IMR-90 (cell line): ENCODE measurements at regions not wholly inside any gene's neighbourhood (a gene's known extent, or its start where the extent isn't known, plus 50 kb on each side); places are given as distances from the start of the nearest gene placed in this dataset.

Source experiments
- ATAC-seq: fragments of 200-7000 bp; cut with Tn5 transposase; 2 replicates; pipeline ENCODE4 v1.9.1; 2020; ENCODE audit warnings: low read depth, mild to moderate bottlenecking, moderate library complexity
- BruUV-seq: library from RNA; stranded (reverse); fragments of 400-500 nt; replicated peaks from 2 replicates; lab custom pipeline; 2021; lab: Mats Ljungman, UMichigan
- CTCF ChIA-PET: fragments of 300-600 bp; formaldehyde crosslinking; extraction: SDS; loops from one replicate; lab custom pipeline; 2021; ENCODE audit warnings: antibody characterized with exemption; lab: Yijun Ruan, JAX
- POLR2A ChIA-PET: fragments of 300-600 bp; sonication (Branson Sonifier 250); formaldehyde crosslinking; loops from one replicate; lab custom pipeline; 2022; ENCODE audit warnings: antibody characterized with exemption; ENCODE audit not compliant: unreplicated experiment; lab: Charles Lee
- DNase-seq: peaks from one replicate; pipeline ENCODE4 v3.0.0; 2013
- H2AFZ ChIP-seq: replicated peaks from 2 replicates; pipeline ENCODE3; 2013; ENCODE audit warnings: low read length, mild to moderate bottlenecking; ENCODE audit not compliant: poor library complexity
- H2AK5ac ChIP-seq: 2 replicates; pipeline ENCODE4 v1.6.1; 2013; ENCODE audit warnings: low read depth, low read length, inconsistent platforms
- H2AK9ac ChIP-seq: replicated peaks from 2 replicates; pipeline ENCODE3; 2013; ENCODE audit warnings: mild to moderate bottlenecking, low read depth, low read length, moderate library complexity; ENCODE audit not compliant: poor library complexity
- H2BK120ac ChIP-seq: 2 replicates; pipeline ENCODE4 v1.6.1; 2013; ENCODE audit warnings: low read depth, low read length, inconsistent platforms
- H2BK15ac ChIP-seq: 3 replicates; pipeline ENCODE4 v1.6.1; 2013; ENCODE audit warnings: low read depth, low read length, inconsistent platforms
- H2BK20ac ChIP-seq: 2 replicates; pipeline ENCODE4 v1.6.1; 2013; ENCODE audit warnings: low read depth, mild to moderate bottlenecking, inconsistent platforms, low read length, moderate library complexity
- H2BK5ac ChIP-seq: 2 replicates; pipeline ENCODE4 v1.6.1; 2013; ENCODE audit warnings: mild to moderate bottlenecking, low read depth, low read length, inconsistent platforms; ENCODE audit not compliant: poor library complexity, severe bottlenecking
- H3K14ac ChIP-seq: replicated peaks from 2 replicates; pipeline ENCODE4 v1.6.1; 2013; ENCODE audit warnings: low read depth, low read length, inconsistent platforms
- H3K18ac ChIP-seq: 2 replicates; pipeline ENCODE4 v1.6.1; 2013; ENCODE audit warnings: low read depth, low read length, control low read depth
- H3K23ac ChIP-seq: 2 replicates; pipeline ENCODE4 v1.6.1; 2013; ENCODE audit warnings: low read depth, low read length, inconsistent platforms
- H3K27ac ChIP-seq: 2 replicates; pipeline ENCODE4 v1.5.1; 2013; ENCODE audit warnings: mild to moderate bottlenecking, control low read depth, low read length; ENCODE audit not compliant: insufficient read depth
- H3K27me3 ChIP-seq: 2 replicates; pipeline ENCODE4 v1.6.1; 2013; ENCODE audit warnings: low read length; ENCODE audit not compliant: control insufficient read depth, insufficient read depth
- H3K36me3 ChIP-seq: 2 replicates; pipeline ENCODE4 v1.6.1; 2013; ENCODE audit warnings: low read length, mixed read lengths; ENCODE audit not compliant: control insufficient read depth, insufficient read depth
- H3K4ac ChIP-seq: 2 replicates; pipeline ENCODE4 v1.6.1; 2013; ENCODE audit warnings: low read depth, low read length, inconsistent platforms
- H3K4me1 ChIP-seq: 2 replicates; pipeline ENCODE4 v1.6.1; 2013; ENCODE audit warnings: low read length, mixed read lengths; ENCODE audit not compliant: control insufficient read depth, insufficient read depth
- H3K4me2 ChIP-seq: 2 replicates; pipeline ENCODE4 v1.6.1; 2013; ENCODE audit warnings: low read depth, mild to moderate bottlenecking, control low read depth, low read length, moderate library complexity
- H3K4me3 ChIP-seq: 2 replicates; pipeline ENCODE4 v1.5.1; 2013; ENCODE audit warnings: low read depth, mild to moderate bottlenecking, control low read depth, low read length, moderate library complexity; ENCODE audit not compliant: insufficient read depth
- H3K56ac ChIP-seq: 2 replicates; pipeline ENCODE4 v1.6.1; 2013; ENCODE audit warnings: low read length, inconsistent platforms; ENCODE audit not compliant: insufficient read depth; ENCODE audit errors: extremely low read depth
- H3K79me1 ChIP-seq, 2 experiments: 2 replicates each; pipeline ENCODE4 v1.6.1; 2013; ENCODE audit warnings: low read length in 2 of 2, inconsistent platforms in 1 of 2, low read depth in 1 of 2
- H3K9ac ChIP-seq: 2 replicates; pipeline ENCODE4 v1.6.1; 2013; ENCODE audit warnings: low read depth, low read length, control low read depth
- H3K9me1 ChIP-seq: 2 replicates; pipeline ENCODE4 v1.6.1; 2013; ENCODE audit warnings: low read length, inconsistent platforms; ENCODE audit not compliant: insufficient read depth
- H3K9me3 ChIP-seq: 2 replicates; pipeline ENCODE4 v1.6.1; 2013; ENCODE audit warnings: low read length; ENCODE audit not compliant: control insufficient read depth, insufficient read depth
- H4K20me1 ChIP-seq: 2 replicates; pipeline ENCODE4 v1.6.1; 2013; ENCODE audit warnings: low read length, inconsistent platforms; ENCODE audit not compliant: insufficient read depth
- H4K5ac ChIP-seq: 2 replicates; pipeline ENCODE4 v1.6.1; 2013; ENCODE audit warnings: mild to moderate bottlenecking, low read depth, low read length, control low read depth
- H4K8ac ChIP-seq, 2 experiments: 2 replicates each; pipeline ENCODE4 v1.6.1; 2013; ENCODE audit warnings: low read depth in 2 of 2, low read length in 2 of 2, control low read depth in 1 of 2, inconsistent platforms in 1 of 2
- H4K91ac ChIP-seq: 2 replicates; pipeline ENCODE4 v1.6.1; 2013; ENCODE audit warnings: low read depth, low read length, inconsistent platforms; ENCODE audit not compliant: insufficient read depth
- BHLHE40 ChIP-seq: fragments of 150-350 bp; IDR thresholded peaks from 2 replicates; pipeline ENCODE4 v1.6.1; 2016; ENCODE audit warnings: mild to moderate bottlenecking, low read depth, low read length
- CEBPB ChIP-seq: IDR thresholded peaks from 2 replicates; pipeline ENCODE4 v1.6.1; 2012; ENCODE audit warnings: low read depth, low read length, improper control_type of control experiment
- CHD1 ChIP-seq: IDR thresholded peaks from 2 replicates; pipeline ENCODE4 v1.6.1; 2012; ENCODE audit warnings: low read depth, low read length, improper control_type of control experiment
- FOS ChIP-seq: fragments of 150-350 bp; IDR thresholded peaks from 2 replicates; pipeline ENCODE4 v1.6.1; 2016; ENCODE audit warnings: low read depth, low read length
- MAFK ChIP-seq: IDR thresholded peaks from 2 replicates; pipeline ENCODE4 v1.6.1; 2012; ENCODE audit warnings: low read depth, low read length, improper control_type of control experiment
- MAZ ChIP-seq: IDR thresholded peaks from 2 replicates; pipeline ENCODE4 v1.6.1; 2012; ENCODE audit warnings: low read depth, mild to moderate bottlenecking, low read length, improper control_type of control experiment, moderate library complexity, borderline replicate concordance
- MXI1 ChIP-seq: IDR thresholded peaks from 2 replicates; pipeline ENCODE4 v1.6.1; 2012; ENCODE audit warnings: low read depth, mild to moderate bottlenecking, low read length, moderate library complexity, borderline replicate concordance
- NFE2L2 ChIP-seq: fragments of 150-350 bp; IDR thresholded peaks from 2 replicates; pipeline ENCODE4 v1.6.1; 2016; ENCODE audit warnings: low read depth, mild to moderate bottlenecking, low read length
- POLR2A ChIP-seq: IDR thresholded peaks from 2 replicates; pipeline ENCODE4 v1.6.1; 2012; ENCODE audit warnings: mild to moderate bottlenecking, low read depth, low read length
- RFX5 ChIP-seq: IDR thresholded peaks from 2 replicates; pipeline ENCODE4 v1.8.0; 2012; ENCODE audit warnings: low read depth, mild to moderate bottlenecking, low read length, moderate library complexity
- SMC3 ChIP-seq: fragments of 150-350 bp; IDR thresholded peaks from 2 replicates; pipeline ENCODE4 v1.6.1; 2016; ENCODE audit warnings: low read depth, mild to moderate bottlenecking, antibody characterized with exemption, low read length, moderate library complexity
- WGBS, 2 experiments: methylation state at CpG; one replicate each; pipeline versions ENCODE4 v1.1.5 to v1.1.7; 2013; ENCODE audit warnings: missing lambda C conversion rate in 2 of 2; ENCODE audit not compliant: insufficient read length in 1 of 2; ENCODE audit errors: extremely low coverage in 2 of 2; 5-methylcytosine and 5-hydroxymethylcytosine counted together
- dilution Hi-C: fragments of 300-500 bp; cut with HindIII; formaldehyde crosslinking; loops from one replicate; pipeline ENCODE4 v1.14.3; 2018; ENCODE audit warnings: low sequenced_read_pairs; ENCODE audit not compliant: unreplicated experiment
- in situ Hi-C: fragments of 300-500 bp; cut with MboI; formaldehyde crosslinking; loops from 3 replicates; pipeline ENCODE4 v1.14.3; 2019; ENCODE audit warnings: low sequenced_read_pairs, inconsistent platforms, mixed read lengths
- intact Hi-C: fragments of 100-400 bp; cut with micrococcal nuclease; formaldehyde crosslinking; loops from 2 replicates; pipeline ENCODE4 v1.10.0; 2022
- TF ChIP-seq, protein P1 (sequence below): fragments of 150-350 bp; IDR thresholded peaks from 2 replicates; pipeline ENCODE4 v1.6.1; 2016; ENCODE audit warnings: low read depth, mild to moderate bottlenecking, low read length, moderate library complexity, borderline replicate concordance
- TF ChIP-seq, protein P2 (sequence below): fragments of 150-350 bp; IDR thresholded peaks from 2 replicates; pipeline ENCODE4 v1.6.1; 2017; ENCODE audit warnings: mild to moderate bottlenecking, antibody characterized with exemption, low read length, low read depth
- TF ChIP-seq, protein P3 (sequence below): conservative IDR thresholded peaks from 2 replicates; pipeline ENCODE4 v1.5.1; 2012; ENCODE audit warnings: mild to moderate bottlenecking, low read depth, low read length, improper control_type of control experiment

DNA sequence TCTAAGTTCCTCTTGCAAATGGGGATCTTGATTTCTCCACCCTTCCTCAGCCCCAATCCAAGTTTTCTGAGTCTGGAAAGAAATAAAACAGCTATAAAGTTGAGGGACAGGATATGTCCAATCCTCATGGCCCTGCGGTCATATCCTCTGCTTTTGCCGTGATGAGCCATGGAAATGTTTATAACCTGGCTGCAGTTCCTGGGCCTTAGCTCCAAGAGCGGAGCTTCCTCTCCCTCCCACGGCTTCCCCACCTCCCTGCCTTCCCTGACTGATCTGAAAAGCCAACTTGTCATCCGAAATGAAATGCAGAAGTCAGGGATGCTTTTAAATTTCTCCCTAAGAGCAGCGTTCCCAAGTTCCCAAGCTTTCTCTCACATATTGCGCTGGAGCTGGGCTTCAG, 221.5 kb upstream of the SFRP2 start:
- Histone ChIP-seq H3K9ac (no peak overlapping the region), H3K9me3 (peaks cover 11% of the 10 kb centered on the region), H2AK9ac (no peak overlapping the region), H3K36me3 (no peaks in the 10 kb centered on the region), H3K56ac (no peak overlapping the region), H2BK120ac (no peak overlapping the region), H3K4me1 (no peaks in the 10 kb centered on the region), H2AFZ (no peak overlapping the region), H3K79me1 (no peaks in the 10 kb centered on the region), H3K4me2 (no peak overlapping the region), H3K27me3 (no peaks in the 10 kb centered on the region), H2BK5ac (no peak overlapping the region), H3K4me3 (no peak overlapping the region), H3K14ac (no peak overlapping the region), H2AK5ac (no peak overlapping the region), H4K91ac (no peak overlapping the region), H2BK20ac (no peak overlapping the region), H3K27ac (no peak overlapping the region), H2BK15ac (no peak overlapping the region), H4K5ac (no peak overlapping the region), H3K4ac (no peak overlapping the region), H4K20me1 (no peaks in the 10 kb centered on the region), H4K8ac (no peak overlapping the region), H3K23ac (no peak overlapping the region), H3K18ac (no peak overlapping the region), H3K9me1 (no peaks in the 10 kb centered on the region)
- intact Hi-C loops, result no loop called here
- no peak for ATAC-seq
- BruUV-seq, result no TSS peak
- ChIA-PET POLR2A (no interaction called here), CTCF (no interaction called here)
- TF ChIP-seq, protein P1, sequence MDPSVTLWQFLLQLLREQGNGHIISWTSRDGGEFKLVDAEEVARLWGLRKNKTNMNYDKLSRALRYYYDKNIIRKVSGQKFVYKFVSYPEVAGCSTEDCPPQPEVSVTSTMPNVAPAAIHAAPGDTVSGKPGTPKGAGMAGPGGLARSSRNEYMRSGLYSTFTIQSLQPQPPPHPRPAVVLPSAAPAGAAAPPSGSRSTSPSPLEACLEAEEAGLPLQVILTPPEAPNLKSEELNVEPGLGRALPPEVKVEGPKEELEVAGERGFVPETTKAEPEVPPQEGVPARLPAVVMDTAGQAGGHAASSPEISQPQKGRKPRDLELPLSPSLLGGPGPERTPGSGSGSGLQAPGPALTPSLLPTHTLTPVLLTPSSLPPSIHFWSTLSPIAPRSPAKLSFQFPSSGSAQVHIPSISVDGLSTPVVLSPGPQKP, result no peak
- no peak for TF ChIP-seq FOS
- TF ChIP-seq, protein P2, sequence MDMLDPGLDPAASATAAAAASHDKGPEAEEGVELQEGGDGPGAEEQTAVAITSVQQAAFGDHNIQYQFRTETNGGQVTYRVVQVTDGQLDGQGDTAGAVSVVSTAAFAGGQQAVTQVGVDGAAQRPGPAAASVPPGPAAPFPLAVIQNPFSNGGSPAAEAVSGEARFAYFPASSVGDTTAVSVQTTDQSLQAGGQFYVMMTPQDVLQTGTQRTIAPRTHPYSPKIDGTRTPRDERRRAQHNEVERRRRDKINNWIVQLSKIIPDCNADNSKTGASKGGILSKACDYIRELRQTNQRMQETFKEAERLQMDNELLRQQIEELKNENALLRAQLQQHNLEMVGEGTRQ, result no peak
- no peak for TF ChIP-seq CEBPB
- no peak for TF ChIP-seq MXI1
- TF ChIP-seq MAZ, result no peak
- TF ChIP-seq NFE2L2, result no peak
- TF ChIP-seq MAFK, result no peak
- TF ChIP-seq, protein P3, sequence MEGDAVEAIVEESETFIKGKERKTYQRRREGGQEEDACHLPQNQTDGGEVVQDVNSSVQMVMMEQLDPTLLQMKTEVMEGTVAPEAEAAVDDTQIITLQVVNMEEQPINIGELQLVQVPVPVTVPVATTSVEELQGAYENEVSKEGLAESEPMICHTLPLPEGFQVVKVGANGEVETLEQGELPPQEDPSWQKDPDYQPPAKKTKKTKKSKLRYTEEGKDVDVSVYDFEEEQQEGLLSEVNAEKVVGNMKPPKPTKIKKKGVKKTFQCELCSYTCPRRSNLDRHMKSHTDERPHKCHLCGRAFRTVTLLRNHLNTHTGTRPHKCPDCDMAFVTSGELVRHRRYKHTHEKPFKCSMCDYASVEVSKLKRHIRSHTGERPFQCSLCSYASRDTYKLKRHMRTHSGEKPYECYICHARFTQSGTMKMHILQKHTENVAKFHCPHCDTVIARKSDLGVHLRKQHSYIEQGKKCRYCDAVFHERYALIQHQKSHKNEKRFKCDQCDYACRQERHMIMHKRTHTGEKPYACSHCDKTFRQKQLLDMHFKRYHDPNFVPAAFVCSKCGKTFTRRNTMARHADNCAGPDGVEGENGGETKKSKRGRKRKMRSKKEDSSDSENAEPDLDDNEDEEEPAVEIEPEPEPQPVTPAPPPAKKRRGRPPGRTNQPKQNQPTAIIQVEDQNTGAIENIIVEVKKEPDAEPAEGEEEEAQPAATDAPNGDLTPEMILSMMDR, result no peak
- no peak for TF ChIP-seq BHLHE40
- no peak for TF ChIP-seq RFX5
- no peak for TF ChIP-seq POLR2A
- TF ChIP-seq SMC3, result no peak
- no peak for TF ChIP-seq CHD1
- DNase-seq, result no peak
- WGBS, 2 experiments, result 33% methylated on average over 1 of the region's 7 CpGs; no CpG with 5 or more reads in 1 of the 2 experiments
- in situ Hi-C loops, result no loop called here
- dilution Hi-C loops, result no loop called here
